Karpas-422 (cell line): ENCODE measurements at regions not wholly inside any gene's neighbourhood (a gene's known extent, or its start where the extent isn't known, plus 50 kb on each side); places are given as distances from the start of the nearest gene placed in this dataset.

ENCODE experiments used
- DNase-seq: peaks from one replicate; pipeline ENCODE4 v3.0.0-alpha.2; 2015
- H2AFZ ChIP-seq: fragments of 200-600 bp; sonication (generic); 2 replicates; pipeline ENCODE4 v1.6.1; 2014; ENCODE audit warnings: antibody characterized with exemption, low read length, mixed read lengths
- H3K27ac ChIP-seq: fragments of 200-600 bp; sonication (generic); 2 replicates; pipeline ENCODE4 v1.5.1; 2014; ENCODE audit warnings: mild to moderate bottlenecking, low read length, moderate library complexity
- H3K27me3 ChIP-seq: fragments of 200-600 bp; sonication (generic); 2 replicates; pipeline ENCODE4 v1.6.1; 2014; ENCODE audit warnings: low read length, mixed read lengths
- H3K36me3 ChIP-seq: fragments of 200-600 bp; sonication (generic); 2 replicates; pipeline ENCODE4 v1.6.1; 2014; ENCODE audit warnings: low read length, mixed read lengths; ENCODE audit not compliant: insufficient read depth
- H3K4me1 ChIP-seq: fragments of 200-600 bp; sonication (generic); 2 replicates; pipeline ENCODE4 v1.6.1; 2014; ENCODE audit warnings: mild to moderate bottlenecking, low read length, mixed read lengths
- H3K4me2 ChIP-seq: fragments of 200-600 bp; sonication (generic); 2 replicates; pipeline ENCODE4 v1.6.1; 2014; ENCODE audit warnings: low read length, low read depth, mild to moderate bottlenecking; ENCODE audit not compliant: poor library complexity, severe bottlenecking
- H3K4me3 ChIP-seq: fragments of 200-600 bp; sonication (generic); 2 replicates; pipeline ENCODE4 v1.5.1; 2014; ENCODE audit warnings: mild to moderate bottlenecking, antibody characterized with exemption, low read length, mixed read lengths
- H3K79me2 ChIP-seq: fragments of 200-600 bp; sonication (generic); 2 replicates; pipeline ENCODE4 v1.6.1; 2014; ENCODE audit warnings: mild to moderate bottlenecking, low read length, mixed read lengths
- H3K9ac ChIP-seq: fragments of 200-600 bp; sonication (generic); 2 replicates; pipeline ENCODE4 v1.6.0; 2014; ENCODE audit warnings: low read length
- H3K9me2 ChIP-seq: fragments of 200-600 bp; sonication (generic), shearing (Covaris generic); replicated peaks from 2 replicates; pipeline ENCODE4 v1.6.0; 2014; ENCODE audit warnings: mild to moderate bottlenecking, low read length, moderate library complexity; ENCODE audit not compliant: insufficient read depth
- H3K9me3 ChIP-seq: fragments of 300-700, 200-600 bp; sonication (generic); 2 replicates; pipeline ENCODE4 v1.6.1; 2014; ENCODE audit warnings: low read length, mixed read lengths
- H4K20me1 ChIP-seq: fragments of 200-600 bp; sonication (generic); 2 replicates; pipeline ENCODE4 v1.6.1; 2014; ENCODE audit warnings: mild to moderate bottlenecking, antibody characterized with exemption, low read length, low read depth; ENCODE audit not compliant: insufficient read depth

- H3K27ac ChIP-seq: no peak overlapping the region
- no peaks in the 10 kb centered on the region for H3K27me3 ChIP-seq
- H3K36me3 ChIP-seq: no peaks in the 10 kb centered on the region
- no peak overlapping the region for H3K4me2 ChIP-seq
- no peak overlapping the region for H3K9ac ChIP-seq
- DNase-seq: no peak
- no peaks in the 10 kb centered on the region for H4K20me1 ChIP-seq
- no peaks in the 10 kb centered on the region for H3K79me2 ChIP-seq
- H3K9me3 ChIP-seq: no peaks in the 10 kb centered on the region
- H3K4me1 ChIP-seq: no peaks in the 10 kb centered on the region
- no peak overlapping the region for H3K4me3 ChIP-seq
- H3K9me2 ChIP-seq: no peaks in the 10 kb centered on the region
- no peak overlapping the region for H2AFZ ChIP-seq
Measured at GRCh38 chr5:167867281-167867680, 424.2 kb upstream of the WWC1 start.

- DNase-seq: no peak
- Histone ChIP-seq H3K9ac (no peak overlapping the region), H3K27ac (no peak overlapping the region), H2AFZ (no peak overlapping the region), H3K9me3 (no peaks in the 10 kb centered on the region), H4K20me1 (no peaks in the 10 kb centered on the region), H3K27me3 (no peaks in the 10 kb centered on the region), H3K9me2 (no peaks in the 10 kb centered on the region), H3K4me1 (no peaks in the 10 kb centered on the region), H3K4me3 (no peak overlapping the region), H3K4me2 (no peak overlapping the region), H3K36me3 (no peaks in the 10 kb centered on the region), H3K79me2 (no peaks in the 10 kb centered on the region)
Measured at GRCh38 chr5:167869125-167869524, 422.3 kb upstream of the WWC1 start.

DNA sequence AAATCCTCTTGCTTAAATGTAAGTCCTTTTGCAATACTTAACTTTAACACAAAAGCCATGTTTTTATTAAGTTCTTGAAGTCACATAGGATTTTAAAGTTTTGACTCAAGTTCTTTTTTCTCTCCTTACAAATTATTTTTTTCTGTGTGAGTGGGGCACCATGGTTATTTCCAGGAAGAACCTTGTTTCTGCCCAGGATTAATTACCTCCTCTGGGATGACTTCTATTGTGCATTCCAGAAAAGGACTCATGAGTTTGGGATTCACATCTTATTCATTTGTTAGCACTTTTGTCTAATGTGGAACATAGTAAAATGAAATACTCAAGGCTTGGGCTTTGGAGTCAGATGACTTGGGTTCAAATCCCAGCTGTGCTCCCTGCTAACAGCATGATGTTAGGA lies 421.4 kb upstream of the WWC1 start:
- no peaks in the 10 kb centered on the region for H3K4me1 ChIP-seq
- no peaks in the 10 kb centered on the region for H3K36me3 ChIP-seq
- no peak overlapping the region for H3K4me3 ChIP-seq
- no peaks in the 10 kb centered on the region for H3K9me3 ChIP-seq
- H3K27me3 ChIP-seq: no peaks in the 10 kb centered on the region
- H3K4me2 ChIP-seq: no peak overlapping the region
- DNase-seq: no peak
- no peaks in the 10 kb centered on the region for H3K9me2 ChIP-seq
- no peaks in the 10 kb centered on the region for H4K20me1 ChIP-seq
- H3K27ac ChIP-seq: no peak overlapping the region
- H3K9ac ChIP-seq: no peak overlapping the region
- no peaks in the 10 kb centered on the region for H3K79me2 ChIP-seq
- H2AFZ ChIP-seq: no peak overlapping the region

- Histone ChIP-seq H3K9me3 (no peaks in the 10 kb centered on the region), H4K20me1 (no peaks in the 10 kb centered on the region), H3K36me3 (no peaks in the 10 kb centered on the region), H3K4me3 (no peak overlapping the region), H3K9me2 (no peaks in the 10 kb centered on the region), H3K27me3 (no peaks in the 10 kb centered on the region), H2AFZ (no peak overlapping the region), H3K4me2 (no peak overlapping the region), H3K27ac (no peak overlapping the region), H3K79me2 (no peaks in the 10 kb centered on the region), H3K9ac (no peak overlapping the region), H3K4me1 (no peaks in the 10 kb centered on the region)
- DNase-seq: no peak
Measured at GRCh38 chr5:167871091-167871490, 420.4 kb upstream of the WWC1 start.

- no peaks in the 10 kb centered on the region for H3K36me3 ChIP-seq
Measured at GRCh38 chr5:167872791-167873190, 418.7 kb upstream of the WWC1 start.

GRCh38 chr5:167877114-167877722 lies 414.2 kb upstream of the WWC1 start:
- H3K9me3 ChIP-seq: no peaks in the 10 kb centered on the region
- H2AFZ ChIP-seq: no peak overlapping the region
- no peaks in the 10 kb centered on the region for H3K9me2 ChIP-seq
- no peaks in the 10 kb centered on the region for H3K27me3 ChIP-seq
- no peak overlapping the region for H3K4me2 ChIP-seq
- H4K20me1 ChIP-seq: no peaks in the 10 kb centered on the region
- H3K27ac ChIP-seq: no peak overlapping the region
- H3K4me3 ChIP-seq: no peak overlapping the region
- H3K9ac ChIP-seq: no peak overlapping the region
- H3K36me3 ChIP-seq: no peaks in the 10 kb centered on the region
- DNase-seq: no peak
- H3K79me2 ChIP-seq: no peaks in the 10 kb centered on the region
- H3K4me1 ChIP-seq: no peaks in the 10 kb centered on the region

More at GRCh38 chr5:167872791-167873190, 418.7 kb upstream of the WWC1 start:
- Histone ChIP-seq H3K4me3 (no peak overlapping the region), H3K79me2 (no peaks in the 10 kb centered on the region), H4K20me1 (no peaks in the 10 kb centered on the region), H3K9ac (no peak overlapping the region), H3K9me3 (no peaks in the 10 kb centered on the region), H3K27me3 (no peaks in the 10 kb centered on the region), H2AFZ (no peak overlapping the region), H3K9me2 (no peaks in the 10 kb centered on the region), H3K27ac (no peak overlapping the region), H3K4me1 (no peaks in the 10 kb centered on the region), H3K4me2 (no peak overlapping the region)
- no peak for DNase-seq

DNA sequence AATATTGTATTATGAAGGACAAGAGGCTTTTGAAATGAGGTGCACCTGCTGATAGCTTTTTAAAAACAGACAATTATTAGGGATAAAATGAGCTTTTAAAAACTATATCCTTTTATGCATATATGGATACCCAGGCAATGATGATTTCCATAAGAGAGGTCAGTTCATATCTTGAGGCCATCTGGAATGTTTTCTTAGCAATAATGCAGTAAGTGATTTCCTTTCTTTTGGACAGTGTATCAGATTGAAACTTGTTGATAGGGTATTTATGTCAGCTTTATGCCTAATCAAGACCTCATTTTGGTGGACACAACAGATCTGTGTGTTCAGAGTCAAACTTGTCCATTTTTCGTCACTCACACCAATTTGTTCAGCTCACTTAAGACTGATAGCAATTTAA lies 413.5 kb upstream of the WWC1 start:
- Histone ChIP-seq H3K9me3 (no peaks in the 10 kb centered on the region), H3K79me2 (no peaks in the 10 kb centered on the region), H3K4me3 (no peak overlapping the region), H4K20me1 (no peaks in the 10 kb centered on the region), H3K36me3 (no peaks in the 10 kb centered on the region), H3K27me3 (no peaks in the 10 kb centered on the region), H3K4me2 (no peak overlapping the region), H3K27ac (no peak overlapping the region), H3K9me2 (no peaks in the 10 kb centered on the region), H3K4me1 (no peaks in the 10 kb centered on the region), H2AFZ (no peak overlapping the region), H3K9ac (no peak overlapping the region)
- no peak for DNase-seq

- Histone ChIP-seq H3K27ac (no peak overlapping the region), H2AFZ (no peak overlapping the region)
Measured at GRCh38 chr5:167880420-167880819, 411.0 kb upstream of the WWC1 start.

GRCh38 chr5:167881041-167881440 lies 410.4 kb upstream of the WWC1 start:
- Histone ChIP-seq H2AFZ (no peak overlapping the region), H3K79me2 (no peaks in the 10 kb centered on the region), H3K4me2 (no peak overlapping the region), H3K9ac (no peak overlapping the region), H3K4me1 (no peaks in the 10 kb centered on the region), H3K9me3 (no peaks in the 10 kb centered on the region), H3K4me3 (no peak overlapping the region), H3K36me3 (no peaks in the 10 kb centered on the region), H3K27ac (no peak overlapping the region), H3K27me3 (no peaks in the 10 kb centered on the region), H4K20me1 (no peaks in the 10 kb centered on the region), H3K9me2 (no peaks in the 10 kb centered on the region)
- DNase-seq: no peak

More at GRCh38 chr5:167880420-167880819, 411.0 kb upstream of the WWC1 start:
- Histone ChIP-seq H4K20me1 (no peaks in the 10 kb centered on the region), H3K4me3 (no peak overlapping the region), H3K9ac (no peak overlapping the region), H3K36me3 (no peaks in the 10 kb centered on the region), H3K9me3 (no peaks in the 10 kb centered on the region), H3K9me2 (no peaks in the 10 kb centered on the region), H3K27me3 (no peaks in the 10 kb centered on the region), H3K4me1 (no peaks in the 10 kb centered on the region), H3K4me2 (no peak overlapping the region), H3K79me2 (no peaks in the 10 kb centered on the region)
- DNase-seq: no peak
